Stimulated activated CD4-positive, alpha-beta T cell treated with anti-CD3 and anti-CD28 coated beads, Interleukin-1b, Interleukin-23, amount 100 ng/mL, for 4 hours (primary cell): ENCODE measurements at regions not wholly inside any gene's neighbourhood (a gene's known extent, or its start where the extent isn't known, plus 50 kb on each side); places are given as distances from the start of the nearest gene placed in this dataset.
"Not testable (repeated sequence)": the region's sequence is repeated elsewhere in the genome, so short reads cannot be mapped to it uniquely, and the experiment has no call there.

Experiments
- DNase-seq, 2 donors: peaks; one replicate each; pipeline ENCODE4 v3.0.0-alpha.2; 2020; ENCODE audit warnings: low read depth in 2 of 2

DNA sequence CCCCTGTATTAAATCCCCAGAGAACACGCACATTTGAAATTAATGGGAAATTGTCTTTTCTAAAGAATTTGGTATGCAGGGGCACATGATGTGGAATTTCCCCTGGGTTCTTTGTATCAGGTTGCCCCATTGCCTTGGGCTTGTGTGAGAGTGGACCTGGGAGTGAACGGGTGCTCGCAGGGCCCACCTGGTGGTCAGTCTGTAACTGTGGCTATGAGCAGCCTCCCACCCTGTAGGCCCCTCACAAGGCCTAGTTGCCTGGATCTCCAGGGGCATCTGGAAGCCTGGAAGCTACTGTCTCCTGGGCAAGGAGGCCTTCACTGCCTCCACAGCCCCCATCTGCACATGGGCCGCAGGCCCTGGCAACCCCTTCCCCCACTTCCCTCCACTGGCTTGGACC, 96.7 kb downstream of the SLC25A47 start:
- no peak for DNase-seq

DNA sequence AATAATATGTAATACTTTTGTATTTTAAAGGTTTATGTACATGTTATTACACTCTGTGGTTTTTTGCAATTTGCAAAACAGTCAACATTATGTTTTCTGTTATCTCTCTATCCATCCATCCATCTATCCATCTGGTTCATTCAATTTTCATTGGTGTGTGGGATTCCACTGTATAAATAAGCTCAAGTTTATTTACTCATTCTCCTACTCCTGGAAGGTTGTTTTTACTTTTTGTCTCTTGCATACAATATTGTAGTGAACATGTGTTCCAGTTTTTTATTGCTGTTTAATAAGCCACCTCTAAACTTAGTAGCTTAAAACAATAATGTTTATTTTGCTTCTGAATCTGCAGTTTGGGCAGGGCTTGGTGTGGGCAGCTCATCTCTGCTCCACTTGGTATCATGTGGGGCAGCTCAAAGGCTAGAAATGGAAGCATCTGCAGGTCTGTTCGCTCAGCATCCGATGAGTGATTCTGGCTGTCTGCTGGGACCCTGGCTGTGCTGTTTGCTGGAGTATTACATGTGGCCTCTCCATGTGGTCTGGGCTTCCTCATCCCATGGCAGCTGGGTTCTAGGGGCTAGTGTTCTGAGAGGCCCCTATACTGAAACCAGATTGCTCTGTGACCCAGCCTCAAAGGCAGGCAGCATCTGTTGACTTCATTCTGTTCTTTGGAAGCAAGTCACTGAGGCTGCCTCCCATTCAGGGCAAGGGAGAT, 98.8 kb downstream of the SLC25A47 start:
- DNase-seq: no peak

DNA sequence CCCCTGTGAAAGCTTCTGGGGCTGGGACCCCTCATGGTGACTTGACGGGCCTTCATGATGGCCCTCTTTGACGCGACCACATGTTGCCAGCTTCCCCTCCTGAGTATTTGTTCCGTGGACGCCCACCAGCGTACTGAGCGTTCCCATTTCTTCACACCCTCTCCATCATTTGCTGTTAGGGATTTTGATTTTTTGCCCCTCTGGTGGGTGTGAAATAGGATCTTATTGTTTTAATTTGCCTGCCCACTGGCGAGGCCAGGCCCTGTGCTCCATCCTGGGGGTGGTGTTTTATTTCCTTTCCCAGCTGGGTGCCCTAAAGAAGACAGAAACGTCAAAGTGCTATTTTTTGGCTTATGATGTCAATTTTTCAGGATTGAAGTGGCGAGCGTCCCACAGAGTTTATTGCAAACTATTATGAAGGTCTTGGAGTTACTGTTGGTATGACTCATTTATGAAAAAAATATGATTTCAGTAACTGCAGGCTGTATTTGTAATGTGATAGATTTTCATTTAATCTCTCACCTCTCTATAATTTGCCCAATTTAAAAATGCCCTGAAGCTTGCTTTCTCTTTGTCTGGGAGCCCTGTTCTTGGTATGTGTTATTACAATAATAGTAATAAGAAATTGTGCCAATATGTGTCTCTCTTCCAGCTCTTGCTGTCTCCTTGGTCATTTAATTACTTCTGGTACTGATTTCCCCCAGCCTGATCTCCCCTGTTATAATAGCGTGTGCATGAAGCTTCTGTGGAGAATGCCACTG, 99.6 kb downstream of the SLC25A47 start:
- no peak for DNase-seq

DNA sequence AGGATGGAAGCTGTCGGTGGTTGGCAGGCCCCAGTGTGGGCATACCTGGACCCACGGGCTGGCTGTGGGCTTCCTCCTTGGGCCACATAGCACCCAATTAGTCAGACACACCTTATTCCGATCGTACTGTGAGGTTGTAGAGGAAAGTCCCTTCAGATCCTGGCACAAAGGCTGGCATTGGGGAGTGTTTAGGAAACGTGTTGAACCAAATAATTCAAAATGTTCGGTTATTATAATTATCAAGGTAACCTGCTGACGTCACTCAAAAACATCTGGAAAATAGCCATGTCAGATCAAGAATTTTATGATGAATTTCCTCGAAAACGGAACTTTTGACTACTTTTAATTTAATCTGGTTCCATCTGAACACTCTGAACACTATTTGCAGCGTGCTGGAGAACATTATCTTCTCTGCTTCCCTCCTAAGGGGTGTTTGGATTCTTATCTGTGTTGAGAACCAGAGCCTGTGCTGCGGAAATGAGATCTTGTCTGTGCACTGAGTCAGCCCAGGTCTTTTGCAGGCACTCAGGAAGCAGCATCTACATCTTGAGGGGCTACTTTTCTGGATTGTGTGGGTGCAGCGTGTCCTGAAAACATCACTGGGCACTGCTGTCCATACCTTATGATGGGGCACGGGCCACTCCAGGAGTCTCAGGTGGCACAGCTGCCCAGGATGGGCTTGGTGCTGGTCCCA, 100.3 kb downstream of the SLC25A47 start:
- no peak for DNase-seq

DNA sequence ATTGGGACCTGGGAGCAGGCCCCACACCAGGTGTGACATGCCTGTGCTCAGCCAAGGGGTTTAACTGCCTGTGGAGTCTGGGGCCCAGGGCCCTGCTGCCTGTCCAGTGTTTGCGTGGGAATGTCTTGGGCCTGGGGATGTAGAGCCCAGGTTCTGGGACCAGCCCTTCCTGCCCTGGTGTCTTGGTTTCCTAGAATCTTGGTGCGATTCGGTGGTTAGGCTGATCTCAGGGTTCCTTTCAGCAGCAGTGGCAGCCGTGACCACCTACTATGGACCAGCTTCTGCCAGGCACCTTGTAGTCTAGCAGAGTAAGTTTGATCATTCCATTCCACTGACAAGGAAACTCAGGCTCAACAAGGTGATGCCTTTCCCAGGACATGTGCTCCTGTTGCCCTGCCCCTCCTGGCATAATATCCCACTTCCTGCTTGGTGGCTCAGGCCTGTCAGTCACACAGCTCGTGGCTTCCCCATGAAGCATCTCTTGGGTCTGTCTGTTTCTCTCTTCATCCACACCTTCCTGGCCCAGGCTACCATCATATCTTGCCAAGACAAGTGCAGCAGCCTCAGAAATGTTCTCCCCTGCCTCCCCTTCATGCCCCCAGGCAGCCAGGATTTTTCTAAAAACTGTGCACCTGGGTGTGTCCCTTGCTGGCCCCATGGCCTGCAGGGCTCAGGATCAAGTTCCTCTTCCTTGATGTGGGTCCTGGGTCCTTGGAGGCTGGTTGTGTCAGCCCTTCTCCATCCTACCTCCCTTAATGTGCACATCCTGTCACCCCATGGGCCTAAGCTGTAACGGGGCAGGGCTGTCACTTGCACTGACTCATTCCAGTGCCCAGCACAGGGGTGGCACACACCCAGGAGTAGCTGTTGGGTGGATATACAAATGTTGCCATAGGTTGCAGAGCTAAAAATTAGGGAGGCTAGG, 101.6 kb downstream of the SLC25A47 start:
- no peak for DNase-seq

DNA sequence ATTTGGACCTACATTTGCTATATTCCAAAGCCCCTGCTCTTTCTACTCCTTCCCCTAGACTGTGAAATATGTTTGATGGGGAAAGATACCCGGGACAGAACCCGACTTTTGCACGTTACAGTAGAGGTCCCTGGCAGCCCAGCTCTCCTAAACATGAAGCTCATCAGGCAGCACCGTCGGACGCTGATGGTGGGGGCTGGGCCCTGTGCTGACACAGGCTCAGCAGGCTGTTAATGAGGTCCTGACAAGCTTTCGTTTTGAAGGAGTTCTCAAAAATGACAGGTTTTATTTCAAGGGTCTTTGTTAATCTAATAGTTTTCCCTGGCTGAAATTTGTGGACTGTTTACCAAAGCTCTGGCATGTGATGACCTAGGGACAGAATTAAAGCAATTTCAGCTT, 102.3 kb downstream of the SLC25A47 start:
- no peak for DNase-seq

DNA sequence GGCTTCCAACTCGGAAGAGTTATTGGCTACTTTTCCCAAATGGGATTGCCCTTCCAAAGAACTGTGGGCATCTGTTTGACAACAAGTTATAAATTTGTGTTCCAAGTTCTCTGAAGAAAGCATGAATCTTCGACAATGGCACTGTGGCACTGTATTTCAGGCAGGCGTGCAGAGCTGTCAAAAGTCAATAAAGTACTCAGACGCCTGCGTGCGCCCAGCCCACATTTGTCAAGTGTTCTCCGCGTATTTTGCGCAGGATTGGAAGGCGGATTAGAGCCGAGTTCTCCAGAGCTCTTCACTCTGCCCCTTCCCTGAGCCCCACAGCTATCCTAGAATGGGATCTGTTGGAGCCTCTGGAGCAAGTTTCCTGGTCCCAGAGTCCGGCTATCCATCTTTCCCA, 103.2 kb downstream of the SLC25A47 start:
- DNase-seq: no peak

DNA sequence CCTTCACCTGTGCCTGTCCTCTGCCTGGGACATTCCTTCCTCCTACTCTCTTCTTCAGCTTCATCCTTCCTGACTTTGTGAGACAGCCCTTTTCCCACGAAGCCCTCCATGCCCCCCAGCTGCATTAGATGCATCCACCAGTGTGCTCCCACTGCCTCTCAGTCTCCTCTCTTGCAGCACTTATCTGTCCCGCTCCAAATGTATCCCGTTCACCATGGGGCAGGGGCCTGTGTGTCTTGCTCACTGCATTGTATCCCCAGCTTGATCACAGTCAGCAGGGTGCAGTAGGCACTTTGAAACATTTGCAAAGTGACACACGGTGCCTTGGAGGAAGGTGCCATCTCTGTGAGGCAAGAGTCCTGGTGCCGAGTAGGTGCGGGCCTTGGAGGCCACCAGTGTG, 104.0 kb downstream of the SLC25A47 start:
- DNase-seq: no peak

DNA sequence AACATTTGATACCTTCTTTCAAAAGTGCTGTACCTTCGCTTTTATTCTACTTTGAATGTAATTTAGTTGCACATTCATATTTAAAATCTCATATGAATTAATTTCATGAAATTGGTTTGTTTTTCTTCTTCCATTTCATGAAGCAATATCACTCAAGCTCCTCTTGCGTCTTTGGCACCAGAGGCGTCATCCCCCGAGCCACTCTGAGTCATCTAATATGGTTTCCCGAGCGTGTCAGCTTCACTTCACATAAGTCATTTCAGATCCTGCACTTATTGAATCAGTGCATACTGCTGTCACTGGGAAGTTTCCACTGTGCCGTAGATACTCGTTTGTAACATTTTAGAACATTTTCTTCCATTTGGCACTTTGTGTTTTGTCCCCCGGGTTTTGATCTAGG, 105.6 kb downstream of the SLC25A47 start:
- no peak for DNase-seq

DNA sequence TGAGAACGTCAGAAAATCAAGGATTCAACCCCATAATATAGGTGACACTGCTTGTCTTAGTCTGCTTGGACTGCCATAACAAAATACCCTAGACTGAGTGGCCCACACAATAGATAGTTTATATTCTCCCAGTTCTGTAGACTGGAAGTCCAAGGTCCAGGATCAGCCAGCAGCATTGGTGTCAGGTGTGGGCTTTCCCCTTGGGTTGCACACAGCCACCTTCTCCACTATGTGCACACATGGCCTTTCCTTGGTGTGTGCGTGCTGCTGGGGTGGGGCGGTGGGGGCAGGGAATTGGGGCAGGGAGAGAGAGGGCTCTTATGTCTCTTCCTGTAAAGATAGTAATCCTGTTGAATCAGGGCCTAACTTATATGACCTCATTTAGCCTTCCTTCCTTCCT, 106.4 kb downstream of the SLC25A47 start:
- no peak for DNase-seq

DNA sequence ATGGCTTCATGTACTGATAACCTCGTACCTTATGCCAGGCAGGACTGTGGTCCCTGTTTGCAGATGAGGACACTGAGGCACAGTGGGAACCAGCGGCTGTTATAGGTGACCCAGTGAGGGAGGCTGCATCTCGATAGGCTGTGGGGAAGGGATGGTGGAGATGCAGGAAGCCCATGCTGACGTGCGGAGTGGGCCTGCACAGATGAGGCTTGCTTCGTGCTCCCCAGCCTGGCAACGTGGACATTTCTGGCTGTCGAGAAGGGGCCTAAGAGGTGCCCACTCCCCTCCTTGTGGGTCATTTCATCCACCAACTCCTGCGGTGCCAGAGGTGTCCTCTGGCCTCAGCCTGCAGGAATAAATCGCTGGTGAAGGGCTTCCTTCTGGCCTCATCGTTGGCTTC, 107.4 kb downstream of the SLC25A47 start:
- no peak for DNase-seq

DNA sequence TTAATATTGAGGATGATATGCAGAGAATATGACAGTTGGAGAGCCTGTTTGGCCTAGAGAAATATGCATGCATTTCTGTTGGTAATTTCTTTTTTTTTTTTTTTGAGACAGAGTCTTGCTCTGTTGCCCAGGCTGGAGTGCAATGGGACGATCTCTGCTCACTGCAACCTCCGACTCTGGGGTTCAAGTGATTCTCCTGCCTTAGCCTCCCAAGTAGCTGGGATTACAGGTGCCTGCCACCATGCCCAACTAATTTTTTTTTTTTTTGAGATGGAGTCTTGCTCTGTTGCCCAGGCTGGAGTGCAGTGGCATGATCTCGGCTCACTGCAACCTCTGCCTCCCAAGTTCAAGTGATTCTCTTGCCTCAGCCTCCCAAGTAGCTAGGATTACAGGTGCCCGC, 108.3 kb downstream of the SLC25A47 start:
- not testable (repeated sequence) for DNase-seq

DNA sequence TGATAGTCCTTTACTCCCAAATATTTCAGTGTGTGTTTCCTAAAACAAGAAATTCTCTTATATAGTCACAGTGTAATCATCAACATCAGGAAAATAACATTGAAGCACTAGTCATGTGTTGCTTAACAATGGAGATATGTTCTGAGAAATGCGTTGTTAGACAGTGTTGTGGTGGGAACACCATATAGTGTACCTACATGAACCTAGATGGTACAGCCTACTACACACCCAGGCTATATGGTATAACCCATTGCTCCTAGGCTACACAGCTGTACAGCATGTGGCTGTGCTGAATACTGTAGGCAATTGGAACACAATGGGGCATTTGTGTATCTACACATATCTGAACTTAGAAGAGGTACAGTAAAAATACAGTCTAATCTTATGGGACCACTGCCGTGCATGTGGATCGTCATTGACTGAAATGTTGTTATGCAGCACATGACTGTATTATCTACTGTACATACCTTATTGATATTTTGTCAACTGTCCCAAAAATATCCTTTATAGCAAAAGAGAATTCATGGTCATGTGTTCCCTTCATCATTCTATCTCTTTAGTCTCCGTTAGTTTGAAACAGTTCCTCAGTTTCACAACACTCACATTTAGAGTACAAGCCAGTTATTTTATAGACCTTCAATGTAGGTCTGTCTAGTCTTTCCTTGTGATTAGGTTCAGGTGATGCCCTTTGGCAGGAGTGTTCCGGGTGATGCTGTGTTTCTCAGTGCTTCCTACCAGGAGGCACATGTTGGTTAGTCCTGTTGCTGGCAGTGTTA, 109.7 kb downstream of the SLC25A47 start:
- DNase-seq: no peak

DNA sequence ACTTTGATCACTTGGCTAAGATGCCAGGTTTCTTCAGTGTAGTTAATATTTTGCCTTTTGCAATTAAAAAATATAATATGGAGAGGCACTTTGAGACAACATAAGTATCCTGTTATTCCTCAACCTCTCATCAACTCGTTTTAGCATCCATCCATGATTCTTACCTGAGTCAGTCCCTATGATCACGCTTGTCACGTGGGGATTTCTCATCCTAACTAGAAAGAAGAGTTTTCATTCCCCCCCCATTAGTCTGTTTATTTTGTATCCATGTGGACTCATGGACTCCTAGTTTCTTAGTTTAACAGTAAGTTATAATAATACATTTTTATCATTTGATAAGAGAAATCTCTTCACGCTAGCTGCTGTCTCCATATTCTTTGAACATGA, 110.3 kb downstream of the SLC25A47 start:
- DNase-seq: no peak

DNA sequence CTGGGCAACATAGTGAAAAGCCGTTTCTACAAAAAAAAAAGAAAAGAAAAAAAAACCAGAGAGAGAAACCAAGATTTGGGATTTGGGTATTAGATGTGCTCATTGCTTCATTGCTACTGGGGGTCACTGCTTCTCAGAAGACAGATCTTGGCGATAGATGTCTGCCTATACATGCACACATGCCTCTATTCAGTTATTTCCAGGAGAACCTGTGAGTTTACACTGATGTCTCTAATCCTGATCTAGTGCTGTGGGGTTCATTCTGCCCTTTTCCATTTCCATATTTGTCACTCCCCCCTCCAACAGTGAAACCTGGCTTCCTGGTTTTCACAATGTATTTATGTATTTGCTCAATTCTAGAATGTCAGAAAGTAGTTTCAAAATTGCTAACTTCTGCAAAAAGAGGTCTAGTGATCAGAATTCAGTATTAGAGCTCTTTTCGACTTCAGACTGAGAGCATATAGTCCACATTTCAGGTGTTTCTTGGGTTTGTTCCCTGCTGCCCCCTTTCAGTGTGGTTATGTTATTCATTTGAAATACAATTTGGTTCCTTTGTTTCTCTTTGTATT, 111.0 kb downstream of the SLC25A47 start:
- DNase-seq: no peak

DNA sequence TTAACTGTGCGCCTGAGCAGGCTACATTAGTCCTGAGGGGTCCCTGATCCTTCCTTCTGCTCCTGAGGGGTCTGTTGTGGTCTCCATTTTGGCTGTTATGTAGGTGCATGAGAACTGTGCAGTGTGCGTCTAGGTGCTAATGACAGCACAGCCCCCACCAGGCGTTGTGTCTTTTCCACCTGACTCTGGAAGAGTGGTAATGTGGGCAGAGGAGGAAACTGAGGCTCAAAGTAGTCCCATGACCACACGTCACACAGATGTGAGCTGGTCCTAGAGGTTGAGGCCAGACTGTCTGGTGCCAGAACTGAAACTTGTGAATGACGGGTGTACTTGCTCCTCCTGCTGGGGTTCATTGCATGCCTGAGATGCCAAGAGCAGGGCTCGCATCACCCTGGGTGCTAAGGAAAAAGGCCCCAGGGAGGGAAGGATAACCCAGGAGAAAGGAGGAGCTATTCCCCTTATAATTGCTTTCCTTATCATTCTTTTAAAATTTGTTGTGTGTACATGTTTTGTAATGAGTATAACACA, 111.8 kb downstream of the SLC25A47 start:
- no peak for DNase-seq

DNA sequence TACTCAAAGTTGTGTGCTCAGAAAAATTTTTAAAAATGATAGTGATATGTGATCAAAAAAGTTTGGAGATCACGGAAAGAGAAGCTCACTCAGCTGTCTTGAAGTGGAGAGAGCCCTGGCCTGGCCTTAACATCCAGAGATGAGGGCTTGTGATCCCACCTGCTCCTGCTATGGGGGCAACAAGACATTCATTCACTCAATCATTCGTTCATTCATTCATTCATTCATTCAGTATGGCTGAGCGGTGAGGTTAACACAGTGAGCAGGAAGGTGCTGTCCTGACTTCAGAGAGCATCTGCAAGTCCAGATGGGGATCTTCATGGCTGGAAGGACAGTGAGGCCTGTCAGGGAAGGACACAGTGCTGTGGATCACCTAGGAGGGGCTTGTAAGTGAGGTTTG, 112.3 kb downstream of the SLC25A47 start:
- no peak for DNase-seq

DNA sequence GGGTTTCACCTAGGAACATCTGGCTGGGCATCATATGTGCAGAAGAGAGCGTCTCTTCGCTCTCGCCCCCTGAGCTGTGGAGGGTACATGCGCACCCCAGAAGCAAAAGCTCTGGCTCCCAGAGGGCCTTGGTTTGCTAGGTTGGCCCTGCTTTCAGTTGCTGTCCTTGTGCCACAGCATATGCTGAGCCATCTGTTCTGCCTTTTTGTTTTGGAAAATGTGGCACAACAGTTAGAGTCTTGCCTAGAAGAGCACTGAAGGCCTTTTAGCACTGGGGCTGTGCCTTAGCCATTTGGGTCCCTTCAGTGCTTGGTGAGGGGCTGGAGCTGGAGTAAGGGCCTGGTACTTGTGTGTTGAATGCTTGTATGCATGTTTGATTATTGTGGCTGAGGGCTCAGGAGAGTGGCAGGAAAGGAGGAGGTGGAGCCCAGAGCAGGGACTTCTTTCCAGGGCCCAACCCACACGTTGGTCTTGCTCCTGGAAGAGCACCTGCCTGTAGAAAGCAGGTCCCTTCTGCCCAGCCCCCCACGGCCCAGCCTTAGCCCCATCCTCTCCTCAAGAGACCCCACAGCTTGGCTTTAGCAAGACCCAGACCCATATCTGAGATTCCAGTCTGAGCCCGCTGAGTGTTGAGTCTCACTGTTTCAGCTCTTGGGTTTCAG, 113.7 kb downstream of the SLC25A47 start:
- no peak for DNase-seq

DNA sequence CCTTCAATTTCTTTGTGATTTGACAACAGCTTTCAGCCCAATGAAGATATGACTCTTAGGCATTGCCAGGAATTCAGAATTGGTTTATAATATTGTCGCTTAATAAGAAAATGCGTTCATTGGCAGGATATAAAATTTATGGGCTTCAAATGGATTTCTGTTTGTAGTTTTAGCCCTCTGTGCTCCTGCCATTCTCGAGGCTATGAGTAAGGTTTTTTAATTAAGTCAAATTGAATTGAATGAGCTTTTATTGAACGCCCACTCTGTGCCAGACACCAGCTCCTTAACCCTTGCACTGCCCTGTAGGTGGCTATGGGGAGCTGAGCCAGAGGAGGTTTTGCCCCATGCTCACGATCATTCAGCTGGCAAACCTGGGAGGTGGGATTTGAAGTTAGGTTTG, 115.1 kb downstream of the SLC25A47 start:
- DNase-seq: no peak
